CD4-positive, alpha-beta T cell treated with Interleukin-15 for 4 hours (primary cell): ENCODE measurements at regions not wholly inside any gene's neighbourhood (a gene's known extent, or its start where the extent isn't known, plus 50 kb on each side); places are given as distances from the start of the nearest gene placed in this dataset.

Experiments used
- DNase-seq: peaks from one replicate; pipeline ENCODE4 v3.0.0-alpha.2; 2020; ENCODE audit warnings: low spot score

DNA sequence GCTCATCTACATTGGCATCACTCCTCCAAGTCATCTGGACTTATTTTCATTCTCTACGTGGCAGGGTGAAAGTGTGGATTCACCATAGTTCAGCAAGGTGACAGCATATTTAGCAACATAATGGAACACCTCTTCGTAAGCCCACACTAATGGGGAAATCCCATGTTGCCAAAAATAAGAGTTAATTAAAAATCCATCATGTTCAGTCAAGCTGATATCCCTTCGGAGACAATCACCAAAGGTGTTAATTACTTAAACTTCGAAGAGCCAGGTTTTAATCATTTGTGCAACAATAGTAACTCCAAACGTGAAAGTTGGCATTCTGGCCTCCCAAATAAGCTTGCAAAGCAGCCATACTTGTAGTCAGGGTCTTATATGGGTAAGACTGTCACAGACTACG is 242.9 kb downstream of the NSG2 start:
- DNase-seq, result no peak

DNA sequence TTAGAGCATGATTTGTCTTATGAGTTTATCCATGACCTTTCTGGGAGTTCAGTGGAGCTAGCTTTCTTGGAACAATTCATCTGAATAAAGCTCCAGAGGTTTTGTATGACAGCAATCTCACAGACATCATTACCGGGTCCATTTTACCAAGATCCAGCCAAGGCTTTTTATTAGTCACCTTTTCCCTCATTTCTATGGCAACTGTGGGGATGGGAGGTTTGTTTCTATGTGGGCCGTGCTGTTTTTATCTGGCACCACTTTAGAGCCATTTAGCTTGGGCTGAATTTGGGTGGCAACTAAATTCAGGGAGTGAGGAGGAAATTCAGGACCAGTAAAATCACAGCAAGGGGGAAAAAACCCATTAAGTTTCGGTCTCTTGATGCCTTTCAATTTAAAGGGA is 245.7 kb downstream of the NSG2 start:
- DNase-seq, result no peak

- no peak for DNase-seq
Observed at GRCh38 chr5:174292348-174292747, 246.8 kb downstream of the NSG2 start.

- no peak for DNase-seq
Observed at GRCh38 chr5:174293006-174293405, 247.5 kb downstream of the NSG2 start.

DNA sequence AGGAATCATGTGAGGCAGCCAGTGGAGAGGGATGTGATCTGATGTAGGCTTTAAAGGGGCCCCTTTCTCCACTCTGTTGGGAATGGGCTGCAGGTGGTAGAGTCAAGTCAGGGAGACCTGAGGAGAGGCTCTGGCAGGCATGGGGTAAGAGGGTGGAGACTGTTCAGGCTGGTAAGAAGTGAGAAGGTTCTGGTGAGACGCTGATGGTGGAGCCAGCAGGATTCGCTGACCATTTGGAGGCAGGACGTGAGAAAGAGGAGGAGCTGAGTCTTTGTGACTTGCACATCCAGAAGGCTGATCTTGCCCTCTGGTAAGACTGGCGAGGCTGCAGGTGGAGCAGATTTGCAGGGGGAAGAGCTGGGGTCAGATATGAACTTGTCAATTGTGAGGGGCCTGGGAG is 248.0 kb downstream of the NSG2 start:
- DNase-seq, result no peak

DNA sequence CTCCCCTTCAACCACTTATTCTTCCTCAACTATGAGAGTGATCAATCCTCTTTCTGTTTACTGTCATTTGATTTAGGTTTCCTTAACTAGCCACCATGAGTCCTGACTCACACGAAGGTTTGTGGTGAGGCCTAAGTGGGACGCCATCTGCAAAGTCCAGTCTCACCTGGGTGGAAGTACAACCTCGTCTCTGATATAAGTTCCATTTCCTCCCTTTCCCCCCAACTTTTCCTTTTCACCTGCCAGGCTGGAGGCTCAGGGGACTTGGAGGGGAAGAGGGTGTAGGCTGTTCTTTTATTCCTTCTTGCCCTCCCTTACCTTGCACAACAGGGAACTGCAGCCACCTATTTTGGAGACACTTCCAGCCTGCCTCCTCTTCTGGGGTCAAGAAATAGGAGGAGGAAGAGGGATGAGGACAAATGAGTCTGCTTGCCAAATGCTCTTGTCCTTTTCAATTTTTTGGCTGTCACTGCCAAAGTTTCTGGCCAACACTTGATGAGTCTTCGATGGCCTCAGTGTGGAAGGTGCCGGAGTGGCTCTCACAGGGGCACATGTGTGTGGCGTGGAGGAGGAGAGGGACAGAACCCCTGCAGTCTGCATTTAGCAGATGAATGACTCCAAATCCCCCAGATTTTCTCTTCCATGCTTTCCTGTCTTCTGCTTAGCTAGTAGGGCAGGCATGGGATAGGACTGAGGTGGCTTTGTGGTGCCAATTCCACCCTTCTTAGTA is 249.6 kb downstream of the NSG2 start:
- DNase-seq, result no peak

DNA sequence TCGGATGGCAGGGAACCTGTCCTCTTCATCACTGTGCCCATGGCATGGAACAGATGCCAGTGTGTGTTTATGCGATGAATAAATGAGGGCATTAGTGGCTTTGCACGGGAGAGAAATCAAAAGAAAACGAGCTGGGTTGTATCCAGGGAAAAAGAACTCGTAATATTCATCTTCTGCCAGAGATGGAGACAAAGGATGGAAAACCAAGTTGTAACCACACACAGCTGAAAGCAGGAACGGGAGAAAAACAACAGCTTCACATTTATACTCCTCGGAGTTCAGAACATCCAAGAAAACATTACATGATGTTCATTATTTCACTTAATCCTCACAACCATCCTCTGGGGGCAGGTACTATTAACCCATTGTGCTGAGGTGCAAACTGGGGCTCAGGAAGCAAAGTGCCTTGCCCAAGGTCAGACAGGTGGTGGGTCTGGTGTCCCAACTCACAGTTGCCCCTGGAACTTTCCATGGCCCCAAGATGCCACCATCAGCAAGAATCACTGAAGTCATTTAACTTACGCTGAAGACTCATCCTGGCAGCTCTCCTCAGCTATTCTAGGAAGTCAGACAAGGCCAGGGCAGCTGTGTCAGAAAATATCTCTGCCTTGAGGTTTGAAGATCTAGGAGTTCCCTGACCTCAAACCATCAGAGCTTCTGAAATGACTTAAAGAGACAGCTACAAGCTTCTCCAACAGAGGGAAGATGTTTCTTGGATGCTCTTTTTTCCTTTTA is 250.4 kb downstream of the NSG2 start:
- no peak for DNase-seq

- no peak for DNase-seq
Observed at GRCh38 chr5:174300118-174300940, 254.8 kb downstream of the NSG2 start.

DNA sequence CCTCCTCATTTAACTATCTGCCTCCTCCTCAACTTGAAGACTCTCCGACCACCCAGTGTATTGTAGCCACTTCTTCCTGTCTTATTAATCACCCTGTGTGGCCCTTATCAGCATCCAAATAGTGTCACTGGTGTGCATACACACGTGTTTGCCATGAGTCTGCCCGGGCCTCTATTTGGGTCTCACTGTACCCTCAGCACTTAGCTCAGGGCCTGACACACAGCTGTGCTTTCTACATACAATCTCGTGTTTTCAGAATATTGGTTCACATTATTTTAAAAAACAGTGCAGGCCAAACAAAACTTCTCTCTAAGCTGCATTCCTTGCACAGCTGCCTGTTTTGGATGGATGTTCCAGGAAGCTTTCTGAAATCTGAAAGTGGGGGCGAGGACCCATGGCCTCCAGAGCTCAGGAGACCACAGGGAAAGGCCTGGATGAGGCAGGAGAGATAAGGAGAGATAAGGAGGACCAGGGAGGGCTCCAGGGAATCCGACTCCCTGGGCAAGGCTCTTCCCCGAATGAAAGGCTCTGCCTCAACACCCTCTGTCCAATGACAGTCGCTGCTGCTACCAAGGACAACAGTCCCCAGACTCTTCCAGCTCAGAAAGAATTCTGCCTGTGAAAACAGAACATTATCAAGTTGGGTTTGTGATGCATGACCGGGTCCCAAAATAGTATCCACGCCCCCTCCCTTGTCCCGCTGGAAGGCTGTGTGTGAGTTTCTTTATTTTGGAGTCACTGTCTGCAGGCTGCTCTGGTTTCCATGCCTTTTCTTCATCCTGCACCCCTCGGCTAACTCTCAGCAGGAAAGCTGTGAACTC is 255.6 kb downstream of the NSG2 start:
- DNase-seq, result no peak

GRCh38 chr5:174301848-174302625 is 256.5 kb downstream of the NSG2 start:
- DNase-seq, result no peak

DNA sequence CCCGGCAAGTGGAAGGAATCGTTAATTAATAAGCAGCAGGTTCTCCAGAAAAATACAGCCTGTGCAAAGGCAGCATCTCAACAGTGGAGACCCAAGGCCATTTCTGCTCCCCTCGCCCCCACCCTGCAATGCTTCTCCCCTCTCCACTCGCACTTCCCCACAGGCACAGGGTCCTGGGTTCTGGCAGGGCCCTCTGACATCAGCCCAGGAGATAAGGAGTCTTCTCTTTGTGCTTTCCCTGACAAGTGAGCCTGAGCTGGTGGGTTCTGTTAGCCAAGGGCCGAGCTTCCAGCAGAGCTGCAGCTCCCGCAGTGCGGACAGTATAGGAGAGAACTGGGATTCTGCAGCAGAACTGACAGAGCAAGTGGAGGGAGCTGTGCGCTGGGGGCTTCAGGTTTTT is 257.5 kb downstream of the NSG2 start:
- DNase-seq, result no peak

GRCh38 chr5:174303437-174304045 is 258.0 kb downstream of the NSG2 start:
- no peak for DNase-seq

DNA sequence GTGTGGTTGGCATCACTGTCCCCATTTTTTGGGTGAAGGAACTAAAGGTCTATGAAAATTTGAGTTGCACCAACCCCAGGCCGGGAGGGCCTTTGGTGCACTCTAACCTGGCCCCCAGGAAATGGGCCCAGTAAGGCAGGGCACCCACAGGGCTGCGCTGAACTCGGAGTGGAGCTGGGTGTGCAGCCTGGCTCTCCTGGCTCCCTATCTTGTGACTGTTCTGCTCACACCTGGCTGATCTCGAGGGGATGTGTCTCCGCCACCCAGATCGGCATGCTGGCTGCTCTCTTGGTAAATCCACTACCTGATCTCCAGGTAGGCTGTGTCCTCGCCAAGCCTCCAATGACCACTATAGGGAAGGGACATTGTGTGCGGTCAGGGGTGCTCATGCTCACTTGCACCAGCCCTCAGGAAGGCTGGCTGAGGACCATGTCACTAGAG is 259.8 kb downstream of the NSG2 start:
- DNase-seq, result no peak

- no peak for DNase-seq
Observed at GRCh38 chr5:174306345-174307030, 261.0 kb downstream of the NSG2 start.

- no peak for DNase-seq
Observed at GRCh38 chr5:174307031-174307408, 261.5 kb downstream of the NSG2 start.

DNA sequence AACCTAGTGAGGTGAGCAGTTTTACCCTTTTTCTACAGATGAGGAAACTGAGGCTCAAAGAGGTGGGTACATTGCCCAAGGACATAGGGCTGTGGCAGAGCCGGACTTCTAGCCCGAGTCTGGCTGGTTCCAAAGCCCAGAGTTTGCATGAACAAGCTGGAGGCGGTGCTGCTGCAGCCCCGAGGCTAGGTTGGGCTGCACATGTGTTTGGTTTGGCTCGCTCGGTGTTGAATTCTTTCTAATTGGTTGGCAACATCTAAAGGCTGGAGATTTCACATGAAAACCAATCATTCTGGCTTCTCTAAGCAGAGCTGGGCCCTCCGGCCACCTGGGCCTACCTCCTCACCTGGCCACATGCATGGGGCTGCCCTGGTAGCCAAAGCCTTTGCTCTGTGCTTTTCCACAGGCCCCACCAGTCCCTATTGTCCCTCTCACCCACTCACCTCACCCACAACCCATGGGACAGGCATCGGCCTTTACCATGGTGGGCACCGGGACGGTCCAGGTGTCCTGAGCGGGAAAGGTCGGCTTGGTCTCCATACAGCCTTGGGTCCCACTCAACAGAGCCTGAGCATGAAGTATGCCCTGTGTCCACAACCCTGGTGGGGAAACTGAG is 262.3 kb downstream of the NSG2 start:
- DNase-seq, result no peak

DNA sequence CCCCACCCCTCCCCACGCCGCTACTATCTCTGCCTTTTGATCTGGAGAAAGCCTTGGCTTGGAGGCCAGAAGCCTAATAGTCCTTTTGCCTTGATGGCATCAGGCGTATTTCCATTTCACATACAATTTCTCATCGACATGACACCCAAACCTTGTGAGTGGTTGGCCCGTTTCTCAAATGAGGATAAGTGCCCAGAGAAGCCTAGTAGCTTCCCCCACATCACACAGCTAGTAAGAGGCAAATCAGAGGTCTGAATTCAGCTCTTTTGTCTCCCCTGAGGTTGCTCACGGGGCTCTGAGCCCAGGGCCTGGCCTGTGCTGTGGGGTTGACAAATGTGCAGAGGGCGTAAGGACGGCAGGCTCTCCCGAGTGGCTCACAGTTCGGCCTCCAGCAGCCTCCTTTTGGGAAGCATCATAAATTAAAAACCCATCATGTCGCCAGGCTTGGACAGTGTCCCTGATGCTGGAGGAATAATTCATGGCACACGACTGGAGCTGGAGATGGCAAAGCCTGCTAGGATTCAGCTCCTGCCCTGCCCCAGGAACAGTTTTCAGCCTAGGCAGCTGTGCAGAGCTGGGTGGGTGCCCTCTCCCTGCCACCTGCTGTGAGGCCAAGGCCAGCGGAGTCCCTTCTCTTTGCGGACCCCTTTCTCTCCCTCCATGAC is 263.8 kb downstream of the NSG2 start:
- no peak for DNase-seq

DNA sequence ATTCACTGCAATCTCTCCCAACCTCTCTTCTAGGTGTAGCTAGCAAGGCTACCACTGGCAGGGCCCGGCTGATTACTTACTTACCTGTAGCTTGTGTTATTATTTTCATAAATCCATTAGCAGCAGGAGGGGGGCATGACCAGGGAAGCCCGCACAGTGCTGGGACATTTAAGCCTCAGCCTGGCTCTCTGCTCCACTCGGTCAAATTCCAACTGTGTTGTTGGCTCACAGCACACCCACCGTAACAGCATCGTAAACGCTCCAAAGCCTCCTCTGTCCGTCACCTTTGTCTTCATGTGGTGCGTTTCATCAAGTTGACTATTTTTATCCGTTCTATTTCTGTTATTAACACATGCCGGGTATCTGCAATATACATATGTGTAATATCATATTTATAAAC is 264.7 kb downstream of the NSG2 start:
- no peak for DNase-seq

- no peak for DNase-seq
Observed at GRCh38 chr5:174310706-174311105, 265.2 kb downstream of the NSG2 start.
